Sigmoid colon (tissue), 6 donors: ENCODE measurements at regions not wholly inside any gene's neighbourhood (a gene's known extent, or its start where the extent isn't known, plus 50 kb on each side); places are given as distances from the start of the nearest gene placed in this dataset.
A peak's percentile ranks its signal among the peaks of the same experiment; 100 is the strongest.
"Not testable (repeated sequence)": the region's sequence is repeated elsewhere in the genome, so short reads cannot be mapped to it uniquely, and the experiment has no call there.

Source experiments
- DNase-seq: peaks from one replicate; pipeline ENCODE4 v3.0.0-alpha.2; 2019
- H3K27ac ChIP-seq, 4 donors: fragments of 200-600 bp; sonication (generic); one replicate each; pipeline ENCODE4 v1.5.1; 2016 to 2019; ENCODE audit warnings: mild to moderate bottlenecking in 1 of 4
- H3K27me3 ChIP-seq, 3 donors: fragments of 200-600 bp; sonication (generic); one replicate each; pipeline ENCODE4 v1.5.1; 2019; ENCODE audit warnings: mild to moderate bottlenecking in 1 of 3
- H3K36me3 ChIP-seq, 4 donors: fragments of 200-600 bp; sonication (generic); one replicate each; pipeline ENCODE4 v1.5.1; 2016 to 2019
- H3K4me1 ChIP-seq, 4 donors: fragments of 200-600 bp; sonication (generic); one replicate each; pipeline ENCODE4 v1.5.1; 2017 to 2019
- H3K4me3 ChIP-seq, 4 donors: fragments of 200-600 bp; sonication (generic); one replicate each; pipeline ENCODE4 v1.5.1; 2017 to 2019; ENCODE audit warnings: mild to moderate bottlenecking in 2 of 4, moderate library complexity in 1 of 4
- H3K9me3 ChIP-seq, 4 donors: fragments of 200-600 bp in 3 of 4; sonication (generic) in 3 of 4; one replicate each; pipeline versions ENCODE4 v1.5.1 to v1.6.1; 2013 to 2019
- EP300 ChIP-seq, 4 donors: sonication (generic); formaldehyde crosslinking; IDR thresholded peaks; one replicate each; pipeline ENCODE4 v1.6.1; 2017; ENCODE audit warnings: antibody characterized with exemption in 4 of 4
- POLR2A ChIP-seq, 2 donors: fragments of 450-650 bp; IDR thresholded peaks; one replicate each; pipeline ENCODE4 v1.6.1; 2016; ENCODE audit warnings: antibody characterized with exemption in 2 of 2, mild to moderate bottlenecking in 2 of 2, moderate library complexity in 2 of 2
- POLR2AphosphoS5 ChIP-seq, 4 donors: sonication (generic); formaldehyde crosslinking; IDR thresholded peaks; one replicate each; pipeline ENCODE4 v1.6.1; 2017; ENCODE audit warnings: antibody characterized with exemption in 4 of 4
- WGBS, 2 donors: extraction: QIAGEN DNeasy Blood & Tissue Kit; methylation state at CpG; one replicate each; pipeline ENCODE4 v1.1.7; 2013; 5-methylcytosine and 5-hydroxymethylcytosine counted together
- intact Hi-C: fragments of 100-400 bp; cut with DNase I; formaldehyde crosslinking; loops from one replicate; pipeline ENCODE4 v1.15.1; 2023
- TF ChIP-seq, protein P1 (sequence below), 4 experiments: fragments of 450-650 bp in 3 of 4; fragments of 200-600 bp in 1 of 4; IDR thresholded peaks; one replicate each; pipeline ENCODE4 v1.5.1; 2016 to 2019; ENCODE audit warnings: antibody characterized with exemption in 4 of 4, mild to moderate bottlenecking in 3 of 4, moderate library complexity in 2 of 4
- donor health status: healthy with polysubstance abuse.
- donor health status: healthy.

DNA sequence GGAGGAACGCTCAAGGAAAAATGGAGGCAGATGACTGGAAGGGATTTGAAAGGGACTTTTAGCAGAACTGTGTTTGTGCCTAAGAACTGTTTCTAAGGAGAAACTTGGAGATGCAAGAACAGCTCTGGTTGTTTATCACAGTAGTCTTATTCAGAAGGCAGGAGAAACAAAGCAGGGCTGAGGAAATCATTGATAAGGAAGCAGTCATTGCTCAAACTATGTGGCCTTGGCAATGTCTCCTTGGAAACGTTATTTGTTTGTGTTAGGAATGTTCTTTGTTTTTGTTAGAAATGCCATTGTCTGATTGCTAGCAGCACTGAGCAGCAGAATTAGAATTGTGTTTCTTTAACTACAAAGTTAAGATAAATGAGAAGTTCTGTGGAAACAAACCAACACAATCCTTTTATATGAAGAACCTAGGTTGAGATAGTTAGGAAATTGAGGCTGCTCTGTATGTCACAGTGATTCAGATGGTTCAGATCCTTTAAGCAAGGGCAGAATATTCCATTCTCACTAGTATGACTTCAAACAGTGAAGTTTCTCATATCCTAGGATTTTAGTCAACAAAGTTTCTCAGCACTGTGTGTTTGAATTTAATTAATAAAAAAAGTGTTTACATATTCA lies 1191.3 kb upstream of the IGFBP7 start:
- intact Hi-C loops, result no loop called here

GRCh38 chr4:58286335-58286734 lies 1176.2 kb upstream of the IGFBP7 start:
- H3K36me3 ChIP-seq, result no peaks in the 10 kb centered on the region
- no peaks in the 10 kb centered on the region for H3K27me3 ChIP-seq
- no peak overlapping the region for H3K27ac ChIP-seq
- WGBS, 2 donors, result 59 to 81% methylated on average over 4 of the region's 4 CpGs
- H3K4me3 ChIP-seq, result no peak overlapping the region
- H3K4me1 ChIP-seq, result no peaks in the 10 kb centered on the region
- DNase-seq, result no peak
- TF ChIP-seq POLR2AphosphoS5 (IDR thresholded peaks at IDR 0.05) (no peak), EP300 (IDR thresholded peaks at IDR 0.05) (no peak), POLR2A (IDR thresholded peaks at IDR 0.05) (no peak)
- TF ChIP-seq, protein P1, sequence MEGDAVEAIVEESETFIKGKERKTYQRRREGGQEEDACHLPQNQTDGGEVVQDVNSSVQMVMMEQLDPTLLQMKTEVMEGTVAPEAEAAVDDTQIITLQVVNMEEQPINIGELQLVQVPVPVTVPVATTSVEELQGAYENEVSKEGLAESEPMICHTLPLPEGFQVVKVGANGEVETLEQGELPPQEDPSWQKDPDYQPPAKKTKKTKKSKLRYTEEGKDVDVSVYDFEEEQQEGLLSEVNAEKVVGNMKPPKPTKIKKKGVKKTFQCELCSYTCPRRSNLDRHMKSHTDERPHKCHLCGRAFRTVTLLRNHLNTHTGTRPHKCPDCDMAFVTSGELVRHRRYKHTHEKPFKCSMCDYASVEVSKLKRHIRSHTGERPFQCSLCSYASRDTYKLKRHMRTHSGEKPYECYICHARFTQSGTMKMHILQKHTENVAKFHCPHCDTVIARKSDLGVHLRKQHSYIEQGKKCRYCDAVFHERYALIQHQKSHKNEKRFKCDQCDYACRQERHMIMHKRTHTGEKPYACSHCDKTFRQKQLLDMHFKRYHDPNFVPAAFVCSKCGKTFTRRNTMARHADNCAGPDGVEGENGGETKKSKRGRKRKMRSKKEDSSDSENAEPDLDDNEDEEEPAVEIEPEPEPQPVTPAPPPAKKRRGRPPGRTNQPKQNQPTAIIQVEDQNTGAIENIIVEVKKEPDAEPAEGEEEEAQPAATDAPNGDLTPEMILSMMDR (IDR thresholded peaks at IDR 0.05), result no peak
- H3K9me3 ChIP-seq, result no peaks in the 10 kb centered on the region
- intact Hi-C loops, result no loop called here

More for the DNA sequence above, 1191.3 kb upstream of the IGFBP7 start:
- DNase-seq, result no peak
- Histone ChIP-seq H3K27ac (peak overlapping the region in 1 of 4 donors; percentile 49), H3K4me1 (peaks cover 0 to 14% (median 7%) of the 10 kb centered on the region in 4 donors), H3K4me3 (no peak overlapping the region), H3K36me3 (no peaks in the 10 kb centered on the region), H3K9me3 (no peaks in the 10 kb centered on the region), H3K27me3 (no peaks in the 10 kb centered on the region)
- WGBS, 2 donors, result 14 to 23% methylated on average over 2 of the region's 2 CpGs
- TF ChIP-seq EP300 (IDR thresholded peaks at IDR 0.05), result no peak
- TF ChIP-seq, protein P1 (IDR thresholded peaks at IDR 0.05), result no peak
- no peak for TF ChIP-seq POLR2A (IDR thresholded peaks at IDR 0.05)
- no peak for TF ChIP-seq POLR2AphosphoS5 (IDR thresholded peaks at IDR 0.05)

DNA sequence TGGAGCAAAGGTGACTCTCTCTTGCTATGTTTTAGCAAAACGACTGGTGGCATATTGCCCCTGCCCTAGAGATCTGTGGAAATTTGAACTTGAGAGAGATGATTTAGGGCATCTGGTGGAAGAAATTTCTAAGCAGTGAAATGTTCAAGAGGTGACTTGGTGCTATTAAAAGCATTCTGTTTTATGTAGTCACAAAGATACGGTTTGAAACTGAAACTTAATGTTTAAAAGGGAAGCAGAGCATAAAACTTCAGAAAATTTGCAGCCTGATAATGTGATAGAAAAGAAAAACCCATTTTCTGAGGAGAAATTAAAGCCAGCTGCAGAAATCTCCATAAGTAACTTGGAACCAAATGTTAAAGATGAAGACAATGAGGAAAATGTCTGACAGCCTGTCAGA lies 1170.7 kb upstream of the IGFBP7 start:
- H3K36me3 ChIP-seq, H3K4me1 ChIP-seq, DNase-seq, H3K27ac ChIP-seq, H3K27me3 ChIP-seq, H3K9me3 ChIP-seq, H3K4me3 ChIP-seq, intact Hi-C loops: not testable (repeated sequence)
- WGBS, 2 donors, result 55 to 60% methylated on average over 2 of the region's 2 CpGs

DNA sequence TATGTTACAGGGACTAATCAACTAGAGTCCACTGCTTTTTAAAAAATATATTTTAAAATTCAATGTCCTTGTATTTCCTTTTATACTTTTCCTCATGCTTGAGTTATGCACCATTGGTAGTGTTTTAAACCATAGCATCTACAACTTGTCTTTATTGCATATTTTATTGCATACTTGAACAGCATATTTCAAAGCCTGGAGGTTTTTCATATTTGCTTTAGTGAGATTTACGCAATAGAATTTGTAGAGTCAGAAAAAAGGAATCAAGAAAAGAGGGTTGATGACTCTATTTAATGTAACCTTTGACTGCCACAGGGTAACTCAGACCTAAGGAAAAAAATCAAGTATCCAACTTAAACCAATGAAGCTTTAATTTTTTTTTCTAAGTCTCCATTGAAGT lies 1165.7 kb upstream of the IGFBP7 start:
- Histone ChIP-seq H3K36me3 (no peaks in the 10 kb centered on the region), H3K4me1 (peaks cover 0 to 6% (median 0%) of the 10 kb centered on the region in 4 donors), H3K27me3 (no peaks in the 10 kb centered on the region), H3K27ac (no peak overlapping the region), H3K4me3 (no peak overlapping the region), H3K9me3 (no peaks in the 10 kb centered on the region)
- 46 to 78% methylated on average over 1 of the region's 1 CpG for WGBS, 2 donors
- intact Hi-C loops, result no loop called here
- DNase-seq, result no peak
- no peak for TF ChIP-seq EP300 (IDR thresholded peaks at IDR 0.05)
- TF ChIP-seq POLR2AphosphoS5 (IDR thresholded peaks at IDR 0.05), result no peak
- TF ChIP-seq POLR2A (IDR thresholded peaks at IDR 0.05), result no peak
- TF ChIP-seq, protein P1 (IDR thresholded peaks at IDR 0.05), result no peak

DNA sequence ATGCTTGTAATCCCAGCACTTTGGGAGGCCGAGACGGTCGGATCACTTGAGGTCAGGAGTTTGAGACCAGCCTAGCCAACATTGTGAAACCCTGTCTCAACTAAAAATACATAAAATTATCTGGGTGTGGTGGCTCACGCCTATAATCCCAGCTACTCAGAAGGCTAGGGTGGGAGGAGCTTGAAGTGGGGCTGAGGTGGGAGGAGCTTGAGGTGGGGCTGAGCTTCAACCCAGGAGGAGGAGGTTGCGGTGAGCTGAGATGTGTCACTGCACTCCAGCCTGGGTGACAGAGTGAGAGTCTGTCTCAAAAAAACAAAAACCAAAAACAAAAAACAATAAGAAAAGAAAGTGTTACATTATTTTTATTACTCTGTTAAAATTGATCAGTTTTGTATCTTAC lies 1164.4 kb upstream of the IGFBP7 start:
- no peak for DNase-seq
- no peaks in the 10 kb centered on the region for H3K27me3 ChIP-seq
- 81 to 88% methylated on average over 5 of the region's 5 CpGs for WGBS, 2 donors
- H3K27ac ChIP-seq, result no peak overlapping the region
- no peaks in the 10 kb centered on the region for H3K36me3 ChIP-seq
- H3K4me3 ChIP-seq, result no peak overlapping the region
- intact Hi-C loops, result no loop called here
- H3K4me1 ChIP-seq, result peaks cover 0 to 6% (median 0%) of the 10 kb centered on the region in 4 donors
- H3K9me3 ChIP-seq, result peaks cover 0 to under 1% (median 0%) of the 10 kb centered on the region in 4 donors
- TF ChIP-seq POLR2A (IDR thresholded peaks at IDR 0.05) (no peak), POLR2AphosphoS5 (IDR thresholded peaks at IDR 0.05) (no peak), EP300 (IDR thresholded peaks at IDR 0.05) (no peak)
- TF ChIP-seq, protein P1 (IDR thresholded peaks at IDR 0.05), result no peak
